Stimulated activated naive CD4-positive, alpha-beta T cell (primary cell): ENCODE measurements at regions not wholly inside any gene's neighbourhood (a gene's known extent, or its start where the extent isn't known, plus 50 kb on each side); places are given as distances from the start of the nearest gene placed in this dataset.

Experiments
- DNase-seq, 6 experiments: peaks; one replicate each; lab custom pipeline; 2025; lab: John Stamatoyannopoulos, UW

- no peak for DNase-seq
Observed at GRCh38 chr3:177599837-177600236, 402.6 kb upstream of the TBL1XR1 start.

DNA sequence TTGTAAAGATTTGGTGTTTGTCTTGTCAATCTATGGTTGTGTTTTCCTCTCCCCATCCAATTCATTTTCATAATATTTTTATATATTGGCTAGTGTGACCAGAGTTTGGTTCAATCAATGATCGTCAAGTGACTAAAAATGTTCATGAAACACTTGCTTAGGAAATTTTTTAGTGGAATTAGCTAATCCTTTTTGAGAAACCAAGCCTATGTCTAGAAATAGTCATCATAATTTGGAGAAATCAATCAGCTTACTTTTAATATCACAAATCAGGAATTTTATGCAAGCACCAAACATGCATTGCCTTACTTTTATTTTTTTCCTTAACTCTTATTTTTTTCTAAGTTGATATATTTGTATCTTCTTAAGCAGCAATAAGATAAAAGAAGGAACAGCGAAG lies 403.1 kb upstream of the TBL1XR1 start:
- DNase-seq = no peak

- DNase-seq = no peak
Observed at GRCh38 chr3:177601152-177601551, 403.9 kb upstream of the TBL1XR1 start.

GRCh38 chr3:177602601-177603147 lies 405.4 kb upstream of the TBL1XR1 start:
- no peak for DNase-seq

DNA sequence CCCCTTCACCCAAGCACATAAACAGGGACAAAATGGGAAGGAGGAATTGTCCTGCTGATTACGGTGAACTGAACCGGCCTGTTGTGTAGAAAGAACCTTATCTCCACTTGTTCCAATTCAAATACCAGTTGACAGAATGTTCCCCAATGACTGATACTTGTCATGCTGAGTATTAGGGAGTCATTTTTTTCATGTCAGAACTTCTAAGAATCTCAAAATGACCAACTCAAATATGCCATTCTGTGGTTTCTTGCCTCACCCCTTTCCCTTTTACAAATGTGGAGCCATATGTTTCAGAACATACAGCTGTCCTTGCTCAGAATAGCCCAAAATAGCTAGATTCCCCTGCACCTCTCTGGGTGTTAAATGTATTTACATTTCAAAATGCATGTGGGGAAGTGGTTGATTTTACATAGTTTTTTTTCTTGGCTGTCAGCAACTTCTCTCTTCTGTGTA lies 405.9 kb upstream of the TBL1XR1 start:
- DNase-seq = no peak

- DNase-seq = no peak
Observed at GRCh38 chr3:177604181-177604580, 406.9 kb upstream of the TBL1XR1 start.

DNA sequence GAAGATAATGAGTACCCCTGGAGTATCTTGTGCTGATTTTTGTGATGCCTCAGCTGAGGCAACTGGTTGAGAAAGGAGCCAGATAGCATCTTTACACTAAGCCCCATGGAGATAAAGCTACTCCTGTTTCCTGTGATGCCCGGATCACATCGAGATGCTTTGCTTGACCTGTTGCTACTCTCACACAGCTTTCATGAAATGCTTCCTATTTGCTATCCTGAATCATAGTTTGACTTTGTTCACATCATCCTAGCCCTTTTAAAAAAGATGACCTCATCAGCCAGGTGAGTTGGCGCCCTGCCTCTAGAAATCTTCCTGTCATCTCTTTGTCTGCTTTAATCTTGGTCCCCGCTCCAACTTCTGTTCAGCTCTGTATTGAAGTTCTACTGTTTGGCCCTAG lies 409.6 kb upstream of the TBL1XR1 start:
- DNase-seq = no peak

GRCh38 chr3:177607589-177607988 lies 410.3 kb upstream of the TBL1XR1 start:
- DNase-seq = no peak

GRCh38 chr3:177608443-177608842 lies 411.2 kb upstream of the TBL1XR1 start:
- no peak for DNase-seq

DNA sequence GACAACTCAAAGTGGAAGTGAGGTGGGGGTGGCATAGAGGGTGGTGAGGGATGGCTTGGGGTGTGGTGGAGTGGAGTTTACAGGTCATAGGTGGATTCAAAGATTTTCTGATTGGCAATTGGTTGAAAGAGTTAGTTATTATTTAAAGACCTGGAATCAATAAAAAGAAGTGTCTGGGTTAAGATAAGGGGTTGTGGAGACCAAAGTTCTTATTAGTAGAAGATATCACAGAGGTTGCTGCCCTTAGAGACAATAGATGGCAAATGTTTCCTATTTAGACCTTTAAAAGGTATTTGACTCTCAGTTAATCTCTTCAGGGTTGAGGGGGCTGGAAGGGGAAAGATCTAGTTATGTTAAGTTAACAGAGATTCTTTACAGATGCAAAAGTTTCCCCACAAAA lies 412.3 kb upstream of the TBL1XR1 start:
- no peak for DNase-seq

DNA sequence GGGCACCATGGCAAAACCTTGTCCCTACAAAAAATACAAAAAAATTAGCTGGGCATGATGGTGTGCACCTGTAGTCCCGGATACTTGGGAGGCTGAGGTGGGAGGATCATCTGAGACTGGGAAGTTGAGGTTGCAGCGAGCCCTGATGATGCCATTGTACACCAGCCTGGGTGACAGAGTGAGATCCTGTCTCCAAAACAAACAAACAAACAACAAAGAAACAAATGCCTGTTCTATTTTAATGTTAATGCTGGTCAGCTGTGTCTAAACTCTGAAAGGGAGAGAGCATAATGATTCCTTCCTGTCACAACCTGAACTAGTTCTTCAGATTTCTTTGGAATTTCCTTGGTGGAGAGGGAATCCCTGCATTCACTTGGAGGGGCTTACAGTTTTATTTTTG lies 413.0 kb upstream of the TBL1XR1 start:
- no peak for DNase-seq

DNA sequence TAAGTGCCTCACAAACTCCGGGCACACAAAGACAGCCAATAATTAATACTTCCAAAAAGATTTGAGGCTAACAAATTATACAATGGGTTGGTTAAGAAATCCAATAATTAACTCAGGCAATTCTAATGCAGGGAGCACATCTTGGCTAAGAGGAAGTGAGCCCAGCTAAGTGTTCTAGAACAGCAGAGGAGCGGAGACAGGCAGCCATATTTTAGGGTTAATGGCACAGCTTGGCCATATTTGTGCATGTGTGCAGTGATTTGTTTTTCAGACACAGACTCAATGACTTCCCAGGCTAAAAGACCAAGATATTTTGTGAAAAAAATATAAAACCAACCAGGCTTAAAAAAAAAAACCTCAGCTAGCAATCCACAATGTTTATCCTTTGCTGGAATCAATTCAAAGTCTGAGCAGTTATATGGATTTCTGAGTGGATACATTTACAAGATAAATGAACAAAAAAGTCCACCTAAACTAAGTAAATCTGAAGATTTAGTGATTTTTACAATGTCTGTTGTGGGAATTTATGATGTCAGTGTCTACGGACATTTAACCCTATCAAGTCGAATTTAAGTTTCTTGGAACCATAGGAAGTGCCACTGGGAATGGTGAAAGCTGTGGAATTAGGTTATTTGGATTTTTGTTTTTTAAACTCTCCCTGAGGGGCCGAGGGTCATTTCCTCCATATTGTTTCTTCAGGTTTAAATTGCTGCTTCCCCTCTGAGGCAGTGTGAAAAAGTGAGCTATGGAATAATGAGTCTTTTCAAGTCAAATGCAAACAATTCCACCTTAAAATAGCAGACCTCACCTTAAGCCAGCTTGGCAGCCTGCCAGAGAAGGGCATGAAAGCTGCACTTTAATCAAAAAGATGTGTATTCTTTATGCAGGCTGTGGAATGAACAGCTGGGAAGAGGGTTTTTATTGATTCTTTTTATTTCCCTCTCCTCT lies 413.7 kb upstream of the TBL1XR1 start:
- peak in 4 of 6 experiments; percentile 13 to 30 (median 20) for DNase-seq

DNA sequence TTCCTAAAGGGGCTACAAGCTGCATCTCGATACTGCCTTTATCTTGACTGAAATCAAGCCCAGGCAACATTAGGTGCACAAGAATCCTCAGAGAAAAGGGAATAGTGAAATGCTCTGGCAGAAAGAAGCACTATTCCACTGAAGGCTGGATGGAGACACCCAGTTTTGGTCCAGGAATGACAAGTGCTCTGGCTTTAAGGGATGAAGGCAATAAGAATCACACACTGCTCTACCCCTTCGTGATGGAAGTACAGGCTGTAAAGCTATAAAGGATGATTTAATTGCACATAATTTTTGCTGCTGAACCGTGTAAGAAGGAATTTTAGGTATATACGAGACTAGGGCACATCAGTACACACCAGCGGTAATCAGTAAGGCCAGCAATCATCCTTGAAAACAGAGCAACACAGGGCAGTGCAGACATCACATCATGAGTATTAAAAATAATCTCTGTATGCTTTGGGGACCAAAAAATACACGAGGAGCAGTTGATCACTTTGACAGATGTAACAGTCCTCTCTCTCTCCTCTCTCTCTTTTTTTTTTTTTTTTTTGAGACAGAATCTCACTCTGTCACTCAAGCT lies 414.6 kb upstream of the TBL1XR1 start:
- DNase-seq = no peak

DNA sequence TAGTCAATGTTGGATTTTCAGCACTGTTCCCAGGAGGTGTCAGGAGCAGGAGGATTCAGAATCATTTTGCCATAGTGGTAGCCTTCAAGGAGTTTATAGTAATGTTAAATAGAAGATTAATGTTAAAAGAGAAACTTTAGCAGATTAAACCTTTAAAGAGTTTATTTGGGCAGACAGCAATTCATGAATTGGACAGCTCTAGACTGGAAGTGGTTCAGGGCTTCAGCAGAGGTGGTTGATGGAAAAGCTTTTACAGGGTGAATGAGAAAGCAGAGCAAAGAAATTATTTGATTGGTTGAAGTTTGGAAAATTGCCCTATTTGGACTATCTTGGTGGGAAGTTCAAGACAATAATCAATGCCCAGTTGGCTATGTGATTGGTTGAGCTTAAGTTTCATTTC lies 416.6 kb upstream of the TBL1XR1 start:
- no peak for DNase-seq

- DNase-seq = no peak
Observed at GRCh38 chr3:177615015-177615414, 417.7 kb upstream of the TBL1XR1 start.

GRCh38 chr3:177618873-177619733 lies 421.8 kb upstream of the TBL1XR1 start:
- no peak for DNase-seq

DNA sequence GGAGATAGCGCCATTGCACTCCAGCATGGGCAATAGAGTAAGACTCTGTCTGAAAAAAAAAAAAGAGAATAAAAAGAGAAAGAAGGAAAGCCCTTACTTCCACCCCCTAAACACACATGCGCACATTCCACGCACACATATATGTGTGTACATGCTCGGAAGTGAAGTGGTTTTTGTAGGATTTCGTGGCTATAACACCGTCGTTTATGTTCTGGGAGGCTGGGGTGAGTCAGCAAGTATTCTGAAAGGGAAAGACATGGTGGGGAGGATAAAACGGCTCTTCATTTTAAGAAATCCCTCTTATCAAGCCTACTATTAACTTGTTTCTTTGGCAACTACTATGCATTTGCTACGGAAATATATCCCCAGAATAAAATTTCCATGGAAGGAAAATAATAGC lies 422.8 kb upstream of the TBL1XR1 start:
- DNase-seq = no peak

DNA sequence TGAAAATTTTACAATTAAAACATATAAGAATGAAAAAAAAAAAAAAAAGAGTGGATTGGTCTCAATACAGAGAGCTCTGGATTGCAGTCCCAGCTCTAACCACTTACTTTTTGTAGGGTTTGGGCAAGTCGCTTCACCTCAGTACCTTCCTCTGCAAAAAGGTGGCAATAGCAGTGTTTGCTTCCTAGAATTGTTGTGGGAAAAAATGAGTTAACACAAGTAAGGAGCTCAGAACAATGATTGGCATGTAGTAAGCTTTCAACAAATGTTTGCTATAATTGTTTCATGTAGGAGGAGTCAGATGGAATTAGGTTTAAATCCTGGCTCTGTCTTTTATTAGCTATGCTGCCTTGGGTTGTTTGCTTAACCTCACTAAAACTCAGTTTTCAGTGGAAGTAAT lies 425.2 kb upstream of the TBL1XR1 start:
- no peak for DNase-seq

DNA sequence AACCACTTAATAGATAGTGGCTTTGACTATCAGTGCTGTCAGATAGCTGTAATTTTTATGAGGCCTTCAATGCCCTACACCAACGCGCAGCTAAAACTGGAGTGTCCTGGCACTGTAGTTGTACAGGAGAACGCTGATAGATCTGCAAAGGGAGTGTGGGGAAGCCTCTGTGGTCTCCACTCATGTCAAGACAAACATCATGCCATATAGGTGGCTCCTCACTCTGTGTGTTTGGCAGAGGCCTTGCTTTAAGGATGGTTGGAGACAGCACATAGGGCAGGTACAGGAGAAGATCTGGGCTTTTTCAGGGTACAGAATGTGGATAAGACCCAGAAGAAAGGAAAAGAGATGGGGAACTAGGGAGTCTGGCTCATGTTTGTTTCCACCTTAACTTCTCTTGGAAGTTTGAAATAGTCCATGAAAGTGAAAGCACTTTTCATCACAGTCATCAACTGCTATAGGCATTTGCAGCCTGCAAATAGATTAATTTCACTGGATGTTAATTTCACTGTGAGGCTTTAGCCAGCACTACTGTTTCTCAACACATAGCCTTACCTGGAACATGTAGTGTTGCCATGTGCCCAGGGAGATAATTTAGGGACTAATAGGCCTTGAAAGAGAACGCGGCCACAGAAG lies 425.8 kb upstream of the TBL1XR1 start:
- DNase-seq = no peak

- no peak for DNase-seq
Observed at GRCh38 chr3:177624528-177625495, 427.5 kb upstream of the TBL1XR1 start.
